ENCODE measurements at regions not wholly inside any gene's neighbourhood (a gene's known extent, or its start where the extent isn't known, plus 50 kb on each side); places are given as distances from the start of the nearest gene placed in this dataset.

- TF ChIP-seq EZH2 (IDR thresholded peaks at IDR 0.05; ENCODE audit: borderline replicate concordance, low read depth, low read length, poor library complexity, severe bottlenecking), result no peak
- TF ChIP-seq, protein P1, sequence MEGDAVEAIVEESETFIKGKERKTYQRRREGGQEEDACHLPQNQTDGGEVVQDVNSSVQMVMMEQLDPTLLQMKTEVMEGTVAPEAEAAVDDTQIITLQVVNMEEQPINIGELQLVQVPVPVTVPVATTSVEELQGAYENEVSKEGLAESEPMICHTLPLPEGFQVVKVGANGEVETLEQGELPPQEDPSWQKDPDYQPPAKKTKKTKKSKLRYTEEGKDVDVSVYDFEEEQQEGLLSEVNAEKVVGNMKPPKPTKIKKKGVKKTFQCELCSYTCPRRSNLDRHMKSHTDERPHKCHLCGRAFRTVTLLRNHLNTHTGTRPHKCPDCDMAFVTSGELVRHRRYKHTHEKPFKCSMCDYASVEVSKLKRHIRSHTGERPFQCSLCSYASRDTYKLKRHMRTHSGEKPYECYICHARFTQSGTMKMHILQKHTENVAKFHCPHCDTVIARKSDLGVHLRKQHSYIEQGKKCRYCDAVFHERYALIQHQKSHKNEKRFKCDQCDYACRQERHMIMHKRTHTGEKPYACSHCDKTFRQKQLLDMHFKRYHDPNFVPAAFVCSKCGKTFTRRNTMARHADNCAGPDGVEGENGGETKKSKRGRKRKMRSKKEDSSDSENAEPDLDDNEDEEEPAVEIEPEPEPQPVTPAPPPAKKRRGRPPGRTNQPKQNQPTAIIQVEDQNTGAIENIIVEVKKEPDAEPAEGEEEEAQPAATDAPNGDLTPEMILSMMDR (conservative IDR thresholded peaks at IDR 0.05; ENCODE audit: low read depth, low read length), result no peak
These were observed 216.7 kb downstream of the TTLL2 start for GRCh38 chr6:167541544-167541943.

Measured in A673 (cell line).